Mesenchymal stem cell (in vitro differentiated cells and primary cell): ENCODE measurements at regions not wholly inside any gene's neighbourhood (a gene's known extent, or its start where the extent isn't known, plus 50 kb on each side); places are given as distances from the start of the nearest gene placed in this dataset.

Experiments
- DNase-seq: peaks from one replicate; pipeline ENCODE4 v3.0.0-alpha.2; 2013
- H2AFZ ChIP-seq: one replicate; pipeline ENCODE4 v1.6.1; 2013; ENCODE audit warnings: low read depth, mild to moderate bottlenecking, control low read depth, inconsistent platforms, low read length, moderate library complexity
- H2AK5ac ChIP-seq: 2 replicates; pipeline ENCODE4 v1.6.1; 2013; ENCODE audit warnings: low read length, moderate library complexity, mild to moderate bottlenecking, inconsistent platforms; ENCODE audit not compliant: severe bottlenecking
- H2BK120ac ChIP-seq: one replicate; pipeline ENCODE4 v1.6.1; 2013; ENCODE audit warnings: low read depth, mild to moderate bottlenecking, inconsistent platforms, low read length, moderate library complexity
- H2BK12ac ChIP-seq, 2 experiments: one replicate each; pipeline ENCODE4 v1.6.1; 2013; ENCODE audit warnings: inconsistent platforms in 2 of 2, low read length in 2 of 2, mild to moderate bottlenecking in 2 of 2, moderate library complexity in 2 of 2, control low read depth in 1 of 2
- H2BK15ac ChIP-seq: one replicate; pipeline ENCODE4 v1.6.1; 2013; ENCODE audit warnings: mild to moderate bottlenecking, low read depth, inconsistent platforms; ENCODE audit not compliant: poor library complexity, severe bottlenecking
- H2BK5ac ChIP-seq: 2 replicates; pipeline ENCODE4 v1.6.1; 2013; ENCODE audit warnings: low read depth, mild to moderate bottlenecking, low read length, control low read depth, inconsistent platforms; ENCODE audit not compliant: poor library complexity, severe bottlenecking
- H3K14ac ChIP-seq, 2 experiments: one replicate each; pipeline ENCODE4 v1.6.1; 2013; ENCODE audit warnings: inconsistent platforms in 2 of 2, low read length in 2 of 2, control low read depth in 1 of 2, mild to moderate bottlenecking in 1 of 2, moderate library complexity in 1 of 2
- H3K18ac ChIP-seq, 2 experiments: one replicate each; pipeline ENCODE4 v1.6.1; 2013; ENCODE audit warnings: inconsistent platforms in 2 of 2, low read length in 2 of 2, control low read depth in 1 of 2, low read depth in 1 of 2, mild to moderate bottlenecking in 1 of 2
- H3K23ac ChIP-seq, 2 experiments: one replicate each; pipeline ENCODE4 v1.6.1; 2013; ENCODE audit warnings: inconsistent platforms in 2 of 2, low read length in 2 of 2, mild to moderate bottlenecking in 2 of 2, moderate library complexity in 2 of 2, control low read depth in 1 of 2
- H3K27ac ChIP-seq: 2 replicates; pipeline ENCODE4 v1.5.1; 2013; ENCODE audit warnings: mild to moderate bottlenecking, moderate library complexity, low read length, control low read depth, inconsistent platforms; ENCODE audit not compliant: poor library complexity, severe bottlenecking
- H3K27me3 ChIP-seq, 2 experiments: 2 replicates each; pipeline versions ENCODE4 v1.6.1 to v1.7.0; 2013; ENCODE audit warnings: low read length in 2 of 2, mild to moderate bottlenecking in 2 of 2, moderate library complexity in 2 of 2, control low read depth in 1 of 2, inconsistent platforms in 1 of 2; ENCODE audit not compliant: control insufficient read depth in 1 of 2, insufficient read depth in 1 of 2
- H3K36me3 ChIP-seq, 2 experiments: 2 replicates each; pipeline versions ENCODE4 v1.6.1 to v1.7.0; 2013; ENCODE audit warnings: low read length in 2 of 2, control low read depth in 1 of 2, inconsistent platforms in 1 of 2, low read depth in 1 of 2, mild to moderate bottlenecking in 1 of 2; ENCODE audit not compliant: insufficient read depth in 2 of 2, control insufficient read depth in 1 of 2
- H3K4ac ChIP-seq, 2 experiments: one replicate each; pipeline ENCODE4 v1.6.1; 2013; ENCODE audit warnings: inconsistent platforms in 2 of 2, low read length in 2 of 2, mild to moderate bottlenecking in 2 of 2, moderate library complexity in 2 of 2, control low read depth in 1 of 2, low read depth in 1 of 2
- H3K4me1 ChIP-seq: 2 replicates; pipeline ENCODE4 v1.6.1; 2013; ENCODE audit warnings: low read depth, low read length, control low read depth; ENCODE audit not compliant: control insufficient read depth, insufficient read depth
- H3K4me2 ChIP-seq: 2 replicates; pipeline ENCODE4 v1.6.1; 2013; ENCODE audit warnings: low read length, mild to moderate bottlenecking, inconsistent platforms; ENCODE audit not compliant: poor library complexity, severe bottlenecking
- H3K4me3 ChIP-seq, 2 experiments: 2 replicates each; pipeline versions ENCODE4 v1.5.1 to v1.7.0; 2013; ENCODE audit warnings: low read length in 2 of 2, mild to moderate bottlenecking in 2 of 2, control low read depth in 1 of 2, low read depth in 1 of 2; ENCODE audit not compliant: insufficient read depth in 1 of 2
- H3K79me1 ChIP-seq: replicated peaks from 2 replicates; pipeline ENCODE4 v1.6.1; 2013; ENCODE audit warnings: mild to moderate bottlenecking, control low read depth, low read length, inconsistent platforms; ENCODE audit not compliant: poor library complexity, severe bottlenecking
- H3K9ac ChIP-seq: 2 replicates; pipeline ENCODE4 v1.7.0; 2013; ENCODE audit warnings: mild to moderate bottlenecking, low read length, moderate library complexity
- H3K9me3 ChIP-seq: 2 replicates; pipeline ENCODE4 v1.7.0; 2013; ENCODE audit warnings: mild to moderate bottlenecking, low read length; ENCODE audit not compliant: control insufficient read depth
- H4K8ac ChIP-seq: one replicate; pipeline ENCODE4 v1.6.1; 2013; ENCODE audit warnings: inconsistent platforms, mild to moderate bottlenecking, low read length, moderate library complexity
- H4K91ac ChIP-seq: one replicate; pipeline ENCODE4 v1.6.1; 2013; ENCODE audit warnings: mild to moderate bottlenecking, low read length, inconsistent platforms
- WGBS: methylation state at CpG from one replicate; pipeline ENCODE4 v1.1.7; 2013; ENCODE audit warnings: mixed read lengths; 5-methylcytosine and 5-hydroxymethylcytosine counted together

DNA sequence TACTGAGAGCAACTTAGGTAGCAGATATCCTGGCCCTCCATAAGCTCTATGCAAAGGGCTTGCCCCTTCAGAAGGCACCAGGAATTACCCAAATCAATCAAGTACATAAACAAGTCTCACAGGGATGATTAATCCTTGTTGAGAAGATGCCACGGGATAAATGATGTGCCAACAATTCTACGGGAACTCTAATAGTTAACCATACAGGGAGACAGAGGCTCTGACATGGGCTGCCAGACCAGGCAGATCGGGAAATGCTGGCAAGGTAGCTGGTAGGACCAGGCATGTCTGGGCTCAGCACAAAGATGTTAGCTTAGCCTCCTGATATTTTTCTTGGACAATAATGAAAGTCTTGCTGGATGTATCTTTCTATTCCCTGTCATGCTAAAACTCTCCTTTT lies 249.3 kb upstream of the THBS1 start:
- Histone ChIP-seq H3K27ac (no peak overlapping the region), H3K4ac (no peak overlapping the region), H3K9me3 (no peaks in the 10 kb centered on the region), H3K4me3 (no peak overlapping the region), H3K4me2 (no peak overlapping the region), H3K4me1 (no peaks in the 10 kb centered on the region), H3K36me3 (no peaks in the 10 kb centered on the region), H3K23ac (no peak overlapping the region), H3K27me3 (no peaks in the 10 kb centered on the region), H2BK120ac (no peak overlapping the region), H3K18ac (no peak overlapping the region), H4K91ac (no peak overlapping the region), H2AFZ (no peak overlapping the region), H2BK5ac (no peak overlapping the region), H3K79me1 (no peaks in the 10 kb centered on the region), H2BK15ac (no peak overlapping the region), H2BK12ac (no peak overlapping the region), H3K14ac (no peak overlapping the region), H4K8ac (no peak overlapping the region), H2AK5ac (no peak overlapping the region), H3K9ac (no peak overlapping the region)
- 93% methylated on average over 3 of the region's 3 CpGs for WGBS
- no peak for DNase-seq

DNA sequence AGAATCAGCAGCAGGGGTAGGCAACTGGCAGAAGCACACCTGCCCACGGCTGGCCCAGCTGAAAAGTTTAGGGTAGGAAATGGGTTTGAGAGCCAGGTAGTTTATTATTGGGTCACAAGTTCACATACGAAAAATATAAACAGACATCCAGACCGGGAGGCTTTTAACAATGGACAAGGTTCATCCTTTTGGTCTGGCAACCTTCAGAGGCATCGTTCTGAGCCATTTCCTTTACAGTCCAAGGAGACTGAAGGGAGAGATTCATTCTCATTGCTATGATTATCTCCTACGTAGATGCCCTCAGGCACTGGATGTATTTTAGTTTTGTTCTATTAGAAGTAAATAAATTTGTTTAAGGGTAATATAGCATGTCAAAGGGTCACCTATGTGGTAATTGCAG lies 248.0 kb upstream of the THBS1 start:
- no peak overlapping the region for H4K91ac ChIP-seq
- H3K79me1 ChIP-seq, result no peaks in the 10 kb centered on the region
- H3K4me2 ChIP-seq, result no peak overlapping the region
- no peak overlapping the region for H3K14ac ChIP-seq
- H3K18ac ChIP-seq, result no peak overlapping the region
- 89% methylated on average over 5 of the region's 5 CpGs for WGBS
- no peak overlapping the region for H2BK15ac ChIP-seq
- H2AFZ ChIP-seq, result no peak overlapping the region
- H4K8ac ChIP-seq, result peak overlapping the region; percentile 65
- H2BK5ac ChIP-seq, result no peak overlapping the region
- no peak overlapping the region for H3K4ac ChIP-seq
- H3K27me3 ChIP-seq, result no peaks in the 10 kb centered on the region
- no peak overlapping the region for H3K4me3 ChIP-seq
- no peak overlapping the region for H2AK5ac ChIP-seq
- no peak for DNase-seq
- no peak overlapping the region for H3K27ac ChIP-seq
- peak overlapping the region in 1 of 2 experiments; percentile 18 for H3K23ac ChIP-seq
- H3K9ac ChIP-seq, result no peak overlapping the region
- no peak overlapping the region for H2BK120ac ChIP-seq
- no peaks in the 10 kb centered on the region for H3K4me1 ChIP-seq
- H3K36me3 ChIP-seq, result no peaks in the 10 kb centered on the region
- H2BK12ac ChIP-seq, result no peak overlapping the region
- H3K9me3 ChIP-seq, result no peaks in the 10 kb centered on the region

DNA sequence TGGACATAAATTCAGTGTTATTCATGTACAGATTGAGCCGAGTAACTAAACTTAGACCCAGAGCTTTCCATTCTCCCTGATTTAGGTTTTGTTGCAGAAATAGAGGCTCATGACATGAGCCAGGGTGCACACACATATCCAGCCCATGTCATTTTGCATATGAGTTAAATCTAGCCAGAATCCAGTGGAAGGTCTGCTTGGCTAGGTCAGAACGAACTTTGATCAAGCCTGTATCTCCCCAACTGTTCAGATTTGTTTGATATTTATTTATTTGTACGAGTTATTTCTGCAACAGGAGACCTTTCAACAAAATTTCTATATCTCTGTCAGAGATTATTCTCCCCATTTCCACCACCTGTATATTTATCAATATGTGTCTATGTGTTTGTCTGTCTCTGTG lies 247.5 kb upstream of the THBS1 start:
- H4K91ac ChIP-seq, result no peak overlapping the region
- no peak overlapping the region for H2AFZ ChIP-seq
- no peak for DNase-seq
- no peak overlapping the region for H3K14ac ChIP-seq
- no peak overlapping the region for H4K8ac ChIP-seq
- no peak overlapping the region for H2BK12ac ChIP-seq
- H3K9me3 ChIP-seq, result no peaks in the 10 kb centered on the region
- WGBS, result 100% methylated on average over 1 of the region's 3 CpGs
- no peak overlapping the region for H3K4me3 ChIP-seq
- H3K9ac ChIP-seq, result no peak overlapping the region
- H3K23ac ChIP-seq, result no peak overlapping the region
- H3K27ac ChIP-seq, result no peak overlapping the region
- no peak overlapping the region for H3K18ac ChIP-seq
- no peak overlapping the region for H2BK5ac ChIP-seq
- no peaks in the 10 kb centered on the region for H3K79me1 ChIP-seq
- no peak overlapping the region for H2BK15ac ChIP-seq
- H2BK120ac ChIP-seq, result no peak overlapping the region
- H3K4ac ChIP-seq, result no peak overlapping the region
- no peak overlapping the region for H2AK5ac ChIP-seq
- H3K4me1 ChIP-seq, result no peaks in the 10 kb centered on the region
- no peak overlapping the region for H3K4me2 ChIP-seq
- no peaks in the 10 kb centered on the region for H3K36me3 ChIP-seq
- no peaks in the 10 kb centered on the region for H3K27me3 ChIP-seq

DNA sequence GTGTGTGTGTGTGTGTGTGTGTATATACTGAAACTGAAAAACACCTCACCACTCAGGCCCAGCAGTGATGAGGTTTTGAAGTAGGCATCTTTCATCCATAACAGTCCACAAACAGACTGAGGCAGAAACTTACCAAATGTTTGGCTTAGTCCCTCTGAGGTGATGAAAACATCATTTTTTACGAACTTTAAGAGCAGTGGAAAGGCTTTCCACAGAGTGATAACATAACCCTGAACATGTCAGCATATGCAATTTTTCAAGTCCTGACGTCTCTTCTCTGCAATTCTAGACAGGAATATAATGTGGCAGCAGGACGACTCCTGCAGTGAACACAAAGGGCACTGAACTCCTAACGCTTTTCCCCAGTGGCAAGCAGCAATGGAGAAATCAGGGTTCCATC lies 247.0 kb upstream of the THBS1 start:
- H3K4me2 ChIP-seq, result no peak overlapping the region
- H3K4me1 ChIP-seq, result no peaks in the 10 kb centered on the region
- no peaks in the 10 kb centered on the region for H3K36me3 ChIP-seq
- H3K4ac ChIP-seq, result no peak overlapping the region
- WGBS, result 77% methylated on average over 4 of the region's 4 CpGs
- H2AK5ac ChIP-seq, result no peak overlapping the region
- no peak overlapping the region for H2BK12ac ChIP-seq
- H3K9ac ChIP-seq, result no peak overlapping the region
- no peak overlapping the region for H4K8ac ChIP-seq
- no peak overlapping the region for H3K23ac ChIP-seq
- peak overlapping the region in 1 of 2 experiments; percentile 55 for H3K18ac ChIP-seq
- no peak for DNase-seq
- H3K27me3 ChIP-seq, result no peaks in the 10 kb centered on the region
- no peak overlapping the region for H2BK120ac ChIP-seq
- H3K27ac ChIP-seq, result no peak overlapping the region
- H3K14ac ChIP-seq, result no peak overlapping the region
- H3K9me3 ChIP-seq, result no peaks in the 10 kb centered on the region
- no peaks in the 10 kb centered on the region for H3K79me1 ChIP-seq
- H3K4me3 ChIP-seq, result no peak overlapping the region
- H2BK5ac ChIP-seq, result no peak overlapping the region
- H4K91ac ChIP-seq, result no peak overlapping the region
- H2BK15ac ChIP-seq, result no peak overlapping the region
- H2AFZ ChIP-seq, result no peak overlapping the region
